H1 (cell line): ENCODE measurements at regions not wholly inside any gene's neighbourhood (a gene's known extent, or its start where the extent isn't known, plus 50 kb on each side); places are given as distances from the start of the nearest gene placed in this dataset.

ENCODE experiments used
- ATF2 ChIP-seq: IDR thresholded peaks from 2 replicates; pipeline ENCODE4 v1.6.1; 2012; ENCODE audit warnings: low read length, inconsistent platforms
- CHD7 ChIP-seq: fragments of 300-600 bp; sonication (generic); IDR thresholded peaks from 2 replicates; pipeline ENCODE4 v1.7.1; 2012; ENCODE audit warnings: low read length, moderate library complexity, mild to moderate bottlenecking, inconsistent platforms; ENCODE audit not compliant: insufficient replicate concordance
- KDM5A ChIP-seq: fragments of 200-600 bp; IDR thresholded peaks from 2 replicates; pipeline ENCODE4 v1.7.1; 2012; ENCODE audit warnings: mild to moderate bottlenecking, low read length, inconsistent platforms, mixed read lengths
- RNF2 ChIP-seq: fragments of 200-900, 300-1000 bp; sonication (generic); IDR thresholded peaks from 2 replicates; pipeline ENCODE4 v1.7.1; 2016; ENCODE audit warnings: borderline replicate concordance, low read depth, mild to moderate bottlenecking, antibody characterized with exemption, low read length; ENCODE audit not compliant: poor library complexity, severe bottlenecking; ENCODE audit errors: missing control alignments
- SAP30 ChIP-seq: fragments of 300-600 bp; sonication (generic); IDR thresholded peaks from 2 replicates; pipeline ENCODE4 v1.7.1; 2012; ENCODE audit warnings: low read length, moderate library complexity, mild to moderate bottlenecking, inconsistent platforms; ENCODE audit not compliant: insufficient read depth, insufficient replicate concordance
- ZNF274 ChIP-seq: IDR thresholded peaks from 2 replicates; pipeline ENCODE4 v1.7.0; 2012; ENCODE audit warnings: low read length, borderline replicate concordance; ENCODE audit errors: extremely low read depth

GRCh38 chr15:69958496-69959084 is 139.1 kb downstream of the TLE3 start (continued):
- TF ChIP-seq CHD7 (no peak), KDM5A (no peak), ZNF274 (no peak), RNF2 (no peak), SAP30 (no peak), ATF2 (no peak)
